ENCODE measurements at regions not wholly inside any gene's neighbourhood (a gene's known extent, or its start where the extent isn't known, plus 50 kb on each side); places are given as distances from the start of the nearest gene placed in this dataset.
"Not testable (repeated sequence)": the region's sequence is repeated elsewhere in the genome, so short reads cannot be mapped to it uniquely, and the experiment has no call there.

DNA sequence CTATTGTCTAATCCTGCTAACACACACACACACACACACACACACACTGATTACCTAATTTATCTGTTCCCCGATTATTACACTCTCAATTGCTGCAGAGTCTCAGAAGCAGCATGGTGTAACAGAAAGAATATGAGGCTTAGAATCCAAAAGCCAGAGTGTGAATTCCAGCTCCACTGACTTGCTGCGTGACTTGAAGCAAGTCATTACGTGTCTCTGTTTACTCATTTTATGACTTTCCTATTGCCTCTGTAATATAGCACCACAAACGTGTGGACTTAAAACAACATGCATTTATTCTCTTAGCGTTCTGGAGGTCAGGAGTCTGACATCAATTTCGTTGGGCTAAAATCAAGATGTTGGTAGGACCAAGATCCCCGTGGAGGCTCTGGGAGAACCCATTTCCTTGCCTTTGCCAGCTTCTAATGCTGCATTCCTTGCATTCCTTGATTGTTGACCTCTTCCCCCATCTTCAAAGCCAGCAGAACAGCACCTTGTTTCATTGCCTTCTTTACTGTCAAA lies 55.9 kb upstream of the ATP5PO start:
- DNase-seq = no peak

DNA sequence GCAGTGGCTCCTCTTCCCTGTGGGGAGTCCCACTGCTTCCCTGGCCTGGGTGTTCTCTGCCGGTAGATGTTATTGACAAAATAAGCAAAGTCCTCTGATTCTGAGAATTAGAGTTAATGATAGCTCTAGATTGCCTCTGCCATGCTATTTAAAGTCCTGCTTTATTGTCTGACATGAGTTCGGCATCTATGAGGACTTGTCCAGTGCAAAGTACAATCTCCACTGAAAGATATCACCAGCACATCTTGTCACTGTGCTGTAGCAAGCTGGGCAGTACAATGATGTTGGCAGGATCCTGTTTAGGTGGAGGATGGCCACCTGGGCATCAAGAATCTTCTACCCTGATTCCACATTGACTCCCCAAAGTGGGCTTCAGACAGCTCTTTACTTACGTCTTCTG lies 54.0 kb upstream of the ATP5PO start:
- no peak for DNase-seq

DNA sequence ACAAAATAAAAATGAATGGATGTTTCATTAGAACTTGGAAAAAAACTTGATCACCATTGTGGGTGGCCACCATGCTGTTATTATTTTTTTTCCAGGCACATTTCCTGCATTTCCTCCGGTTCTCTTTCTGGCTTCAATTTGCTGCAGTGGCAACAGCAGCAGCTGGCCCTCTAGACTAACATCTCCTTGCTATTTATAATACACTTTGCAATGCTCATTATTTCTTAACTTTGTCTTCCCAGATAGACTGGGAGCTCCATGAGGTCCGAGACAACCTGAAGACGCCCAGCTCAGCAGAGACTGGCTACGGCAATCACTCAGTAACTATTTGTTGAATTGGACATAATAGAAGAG lies 53.4 kb upstream of the ATP5PO start:
- no peak for DNase-seq

DNA sequence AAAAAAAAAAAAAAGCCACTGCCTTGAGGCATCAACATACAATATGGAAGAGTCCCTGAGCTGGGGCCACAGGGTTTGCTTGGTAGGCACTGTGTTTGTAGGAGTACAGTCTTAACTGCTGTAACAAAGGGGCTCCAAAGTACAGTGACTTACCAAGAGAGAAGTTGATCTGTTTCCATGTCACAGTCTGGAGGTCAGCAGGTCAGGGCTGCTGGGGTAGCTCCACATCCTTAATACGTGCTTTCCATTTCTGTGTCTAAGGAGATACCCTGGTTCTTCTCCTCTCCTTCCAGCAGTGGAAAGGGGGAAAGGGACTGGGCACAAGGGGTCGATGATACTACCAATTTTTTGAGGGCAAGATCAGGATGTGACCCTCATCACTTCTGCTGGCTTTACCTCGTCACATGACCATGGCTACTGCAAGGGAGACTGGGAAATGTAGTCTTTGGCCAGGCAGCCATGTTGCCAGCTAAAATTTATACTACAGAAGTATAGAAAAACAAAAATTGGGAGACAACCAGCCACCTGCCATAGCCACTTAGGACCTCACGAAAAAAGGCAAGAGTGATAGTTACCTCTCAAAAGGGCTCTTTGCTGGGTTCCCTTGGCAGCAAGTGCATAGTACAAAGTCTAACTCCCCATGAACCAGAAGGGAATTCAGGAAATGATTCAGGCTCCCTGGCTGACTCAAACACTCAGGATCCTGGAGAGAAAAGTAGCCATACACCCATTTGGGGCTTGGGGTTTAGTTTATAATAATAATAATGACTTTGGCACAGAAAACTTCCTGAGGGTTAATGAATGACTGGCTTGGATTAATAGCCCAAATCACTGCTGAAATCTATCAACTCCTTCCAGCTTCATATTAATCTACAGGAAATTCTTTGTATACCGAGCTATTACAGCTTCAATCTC lies 52.7 kb upstream of the ATP5PO start:
- DNase-seq = no peak

DNA sequence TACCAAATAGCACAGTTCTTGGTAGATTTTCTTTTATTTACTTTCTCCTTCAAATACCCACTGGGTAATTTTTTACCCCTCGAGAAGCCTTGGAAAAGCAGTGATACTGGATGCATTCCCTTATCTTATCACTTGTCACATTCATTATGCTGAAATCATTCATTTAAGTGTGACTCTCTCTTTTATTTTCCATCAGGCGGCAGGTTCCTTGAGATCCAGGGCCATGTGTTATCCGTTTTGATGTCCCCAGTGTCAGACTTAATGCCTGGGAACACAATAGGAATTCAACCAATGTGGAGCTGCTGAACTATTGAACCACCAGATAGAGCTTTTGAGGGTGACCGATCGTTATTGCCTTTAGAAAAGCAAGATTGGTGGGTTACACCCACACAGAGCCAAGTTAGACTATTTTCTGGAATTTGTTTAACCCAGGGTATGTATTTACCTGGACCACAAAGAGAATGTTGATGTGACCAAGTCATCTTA lies 51.5 kb upstream of the ATP5PO start:
- DNase-seq = no peak

DNA sequence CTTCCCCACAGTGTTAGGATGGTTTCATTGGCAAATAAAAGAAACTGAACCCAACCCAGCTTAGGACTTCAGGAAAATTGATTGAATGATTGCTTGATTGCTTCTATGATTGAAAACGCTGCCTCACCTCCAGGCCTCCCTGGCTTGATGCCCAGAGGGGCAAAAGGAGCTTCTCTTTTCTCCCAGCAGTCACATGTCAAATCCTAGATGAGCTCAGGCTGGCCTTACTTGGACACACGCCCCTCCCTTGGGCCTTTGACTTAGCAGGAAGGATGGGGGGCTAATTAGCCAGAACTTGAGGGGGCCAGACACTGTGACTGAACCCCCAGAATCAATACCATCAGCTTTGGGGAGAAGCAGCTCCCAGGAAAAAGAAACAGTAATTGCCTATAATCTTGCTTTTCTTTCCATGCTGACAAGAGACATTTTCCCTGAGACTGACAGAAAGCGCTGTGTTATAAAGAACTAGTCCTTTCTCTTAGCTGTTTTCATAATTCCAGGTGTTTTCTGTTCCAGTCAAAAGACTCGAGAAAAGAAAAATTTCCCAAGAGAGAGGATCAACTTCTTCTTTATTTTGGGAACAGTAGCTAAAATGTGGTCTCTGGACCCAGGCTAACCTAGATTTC lies 50.8 kb upstream of the ATP5PO start:
- DNase-seq = no peak

DNA sequence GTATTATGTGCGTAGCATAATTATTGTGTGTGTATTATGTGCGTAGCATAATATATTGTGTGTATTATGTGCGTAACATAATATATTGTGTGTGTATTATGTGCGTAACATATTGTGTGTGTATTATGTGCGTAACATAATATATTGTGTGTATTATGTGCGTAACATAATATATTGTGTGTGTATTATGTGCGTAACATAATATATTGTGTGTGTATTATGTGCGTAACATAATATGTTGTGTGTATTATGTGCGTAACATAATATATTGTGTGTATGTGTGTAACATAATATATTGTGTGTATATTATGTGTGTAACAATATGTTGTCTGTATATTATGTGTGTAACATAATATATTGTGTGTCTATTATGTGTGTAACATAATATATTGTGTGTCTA lies 50.1 kb upstream of the ATP5PO start:
- not testable (repeated sequence) for DNase-seq
